Kasumi-1 (cell line): ENCODE measurements at regions not wholly inside any gene's neighbourhood (a gene's known extent, or its start where the extent isn't known, plus 50 kb on each side); places are given as distances from the start of the nearest gene placed in this dataset.
"Not testable (repeated sequence)": the region's sequence is repeated elsewhere in the genome, so short reads cannot be mapped to it uniquely, and the experiment has no call there.

ENCODE experiments used
- DNase-seq, 2 experiments: peaks; one replicate each; lab custom pipeline; 2025; lab: John Stamatoyannopoulos, UW

GRCh38 chr6:154602296-154602695 is 91.8 kb upstream of the CNKSR3 start:
- DNase-seq = no peak

- DNase-seq = no peak
Observed at GRCh38 chr6:154602708-154603107, 92.2 kb upstream of the CNKSR3 start.

GRCh38 chr6:154604119-154604518 is 93.6 kb upstream of the CNKSR3 start:
- no peak for DNase-seq

- no peak for DNase-seq
Observed at GRCh38 chr6:154605178-154605881, 94.8 kb upstream of the CNKSR3 start.

- no peak for DNase-seq
Observed at GRCh38 chr6:154605882-154606370, 95.4 kb upstream of the CNKSR3 start.

GRCh38 chr6:154606457-154606856 is 96.0 kb upstream of the CNKSR3 start:
- no peak for DNase-seq

GRCh38 chr6:154606860-154607259 is 96.4 kb upstream of the CNKSR3 start:
- DNase-seq = no peak

GRCh38 chr6:154611241-154611640 is 100.8 kb upstream of the CNKSR3 start:
- DNase-seq = no peak

GRCh38 chr6:154611847-154612246 is 101.4 kb upstream of the CNKSR3 start:
- no peak for DNase-seq

- peak in 1 of 2 experiments; percentile 47 for DNase-seq
Observed at GRCh38 chr6:154613137-154613676, 102.7 kb upstream of the CNKSR3 start.

- DNase-seq = no peak
Observed at GRCh38 chr6:154614101-154614500, 103.6 kb upstream of the CNKSR3 start.

- no peak for DNase-seq
Observed at GRCh38 chr6:154614641-154615040, 104.2 kb upstream of the CNKSR3 start.

GRCh38 chr6:154615483-154616025 is 105.1 kb upstream of the CNKSR3 start:
- peak; percentile 81 to 85 for DNase-seq

GRCh38 chr6:154617175-154617574 is 106.7 kb upstream of the CNKSR3 start:
- DNase-seq = no peak

GRCh38 chr6:154619146-154619545 is 108.7 kb upstream of the CNKSR3 start:
- no peak for DNase-seq

GRCh38 chr6:154621686-154622085 is 111.2 kb upstream of the CNKSR3 start:
- DNase-seq = no peak

GRCh38 chr6:154622618-154623336 is 110.4 kb upstream of the SCAF8 start:
- DNase-seq = no peak

- no peak for DNase-seq
Observed at GRCh38 chr6:154623391-154623790, 109.8 kb upstream of the SCAF8 start.

- no peak for DNase-seq
Observed at GRCh38 chr6:154624038-154624599, 109.1 kb upstream of the SCAF8 start.

GRCh38 chr6:154624727-154625126 is 108.5 kb upstream of the SCAF8 start:
- DNase-seq = not testable (repeated sequence)

- no peak for DNase-seq
Observed at GRCh38 chr6:154625721-154626120, 107.5 kb upstream of the SCAF8 start.

GRCh38 chr6:154629127-154629526 is 104.1 kb upstream of the SCAF8 start:
- no peak for DNase-seq
